ENCODE measurements at regions not wholly inside any gene's neighbourhood (a gene's known extent, or its start where the extent isn't known, plus 50 kb on each side); places are given as distances from the start of the nearest gene placed in this dataset.

GRCh38 chr5:165290535-165290934 lies 1785.1 kb downstream of the MAT2B start:
- DNase-seq (ENCODE audit: low spot score), result no peak

GRCh38 chr5:165296401-165297130 lies 1791.1 kb downstream of the MAT2B start:
- no peak for DNase-seq (ENCODE audit: low spot score)

- DNase-seq (ENCODE audit: low spot score), result no peak
Observed at GRCh38 chr5:165304193-165304827, 1798.9 kb downstream of the MAT2B start.

GRCh38 chr5:165305596-165305995 lies 1800.2 kb downstream of the MAT2B start:
- no peak for DNase-seq (ENCODE audit: low spot score)

- DNase-seq (ENCODE audit: low spot score), result no peak
Observed at GRCh38 chr5:165309446-165309845, 1804.0 kb downstream of the MAT2B start.

- DNase-seq (ENCODE audit: low spot score), result no peak
Observed at GRCh38 chr5:165310031-165310430, 1804.6 kb downstream of the MAT2B start.

- DNase-seq (ENCODE audit: low spot score), result no peak
Observed at GRCh38 chr5:165321912-165322311, 1816.5 kb downstream of the MAT2B start.

GRCh38 chr5:165325221-165325620 lies 1819.8 kb downstream of the MAT2B start:
- no peak for DNase-seq (ENCODE audit: low spot score)

- DNase-seq (ENCODE audit: low spot score), result no peak
Observed at GRCh38 chr5:165327631-165328030, 1822.2 kb downstream of the MAT2B start.

- DNase-seq (ENCODE audit: low spot score), result no peak
Observed at GRCh38 chr5:165328846-165329245, 1823.4 kb downstream of the MAT2B start.

GRCh38 chr5:165333623-165334022 lies 1828.2 kb downstream of the MAT2B start:
- no peak for DNase-seq (ENCODE audit: low spot score)

GRCh38 chr5:165334201-165334600 lies 1828.8 kb downstream of the MAT2B start:
- no peak for DNase-seq (ENCODE audit: low spot score)

GRCh38 chr5:165349735-165350134 lies 1844.3 kb downstream of the MAT2B start:
- DNase-seq (ENCODE audit: low spot score), result no peak

- no peak for DNase-seq (ENCODE audit: low spot score)
Observed at GRCh38 chr5:165351342-165351741, 1845.9 kb downstream of the MAT2B start.

GRCh38 chr5:165360366-165360765 lies 1854.9 kb downstream of the MAT2B start:
- no peak for DNase-seq (ENCODE audit: low spot score)

- no peak for DNase-seq (ENCODE audit: low spot score)
Observed at GRCh38 chr5:165360784-165361542, 1855.5 kb downstream of the MAT2B start.

- DNase-seq (ENCODE audit: low spot score), result no peak
Observed at GRCh38 chr5:165370233-165370632, 1864.8 kb downstream of the MAT2B start.

GRCh38 chr5:165370794-165371193 lies 1865.4 kb downstream of the MAT2B start:
- DNase-seq (ENCODE audit: low spot score), result no peak

GRCh38 chr5:165375201-165375600 lies 1869.8 kb downstream of the MAT2B start:
- DNase-seq (ENCODE audit: low spot score), result no peak

GRCh38 chr5:165393839-165394238 lies 1888.4 kb downstream of the MAT2B start:
- DNase-seq (ENCODE audit: low spot score), result no peak

- DNase-seq (ENCODE audit: low spot score), result no peak
Observed at GRCh38 chr5:165397516-165397915, 1892.1 kb downstream of the MAT2B start.

GRCh38 chr5:165400086-165400485 lies 1894.7 kb downstream of the MAT2B start:
- DNase-seq (ENCODE audit: low spot score), result no peak

- DNase-seq (ENCODE audit: low spot score), result no peak
Observed at GRCh38 chr5:165404917-165405316, 1899.5 kb downstream of the MAT2B start.

Measured in CD4-positive, alpha-beta T cell treated with Interleukin-2 at 100 ng/mL for 4 hours (primary cell).